22Rv1 (cell line): ENCODE measurements at regions not wholly inside any gene's neighbourhood (a gene's known extent, or its start where the extent isn't known, plus 50 kb on each side); places are given as distances from the start of the nearest gene placed in this dataset.

ENCODE experiments used
- ZFX ChIP-seq: fragments of 450-650 bp; IDR thresholded peaks from 2 replicates; pipeline ENCODE4 v1.6.1; 2017; ENCODE audit warnings: antibody characterized with exemption, borderline replicate concordance
- TF ChIP-seq, protein P1 (sequence below): fragments of 450-650 bp; IDR thresholded peaks from 2 replicates; pipeline ENCODE4 v1.5.1; 2017; ENCODE audit warnings: mild to moderate bottlenecking

GRCh38 chr2:107663632-107664031, 163.1 kb upstream of the RGPD4 start:
- TF ChIP-seq, protein P1, sequence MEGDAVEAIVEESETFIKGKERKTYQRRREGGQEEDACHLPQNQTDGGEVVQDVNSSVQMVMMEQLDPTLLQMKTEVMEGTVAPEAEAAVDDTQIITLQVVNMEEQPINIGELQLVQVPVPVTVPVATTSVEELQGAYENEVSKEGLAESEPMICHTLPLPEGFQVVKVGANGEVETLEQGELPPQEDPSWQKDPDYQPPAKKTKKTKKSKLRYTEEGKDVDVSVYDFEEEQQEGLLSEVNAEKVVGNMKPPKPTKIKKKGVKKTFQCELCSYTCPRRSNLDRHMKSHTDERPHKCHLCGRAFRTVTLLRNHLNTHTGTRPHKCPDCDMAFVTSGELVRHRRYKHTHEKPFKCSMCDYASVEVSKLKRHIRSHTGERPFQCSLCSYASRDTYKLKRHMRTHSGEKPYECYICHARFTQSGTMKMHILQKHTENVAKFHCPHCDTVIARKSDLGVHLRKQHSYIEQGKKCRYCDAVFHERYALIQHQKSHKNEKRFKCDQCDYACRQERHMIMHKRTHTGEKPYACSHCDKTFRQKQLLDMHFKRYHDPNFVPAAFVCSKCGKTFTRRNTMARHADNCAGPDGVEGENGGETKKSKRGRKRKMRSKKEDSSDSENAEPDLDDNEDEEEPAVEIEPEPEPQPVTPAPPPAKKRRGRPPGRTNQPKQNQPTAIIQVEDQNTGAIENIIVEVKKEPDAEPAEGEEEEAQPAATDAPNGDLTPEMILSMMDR: no peak
- TF ChIP-seq ZFX: no peak
